ENCODE measurements at regions not wholly inside any gene's neighbourhood (a gene's known extent, or its start where the extent isn't known, plus 50 kb on each side); places are given as distances from the start of the nearest gene placed in this dataset.

- TF ChIP-seq CTCF (IDR thresholded peaks at IDR 0.05; ENCODE audit: insufficient read depth, low read length, poor library complexity, severe bottlenecking) (no peak), EZH2phosphoT487 (conservative IDR thresholded peaks at IDR 0.05; ENCODE audit: low read length) (no peak)
Measured at GRCh38 chr17:5973410-5973809, 96.8 kb upstream of the WSCD1 start.

All from SU-DHL-6 (cell line).